NCI-H2171 treated with DMSO at 0.1 percent for 48 hours (cell line): ENCODE measurements at regions not wholly inside any gene's neighbourhood (a gene's known extent, or its start where the extent isn't known, plus 50 kb on each side); places are given as distances from the start of the nearest gene placed in this dataset.

Experiments used
- DNase-seq: peaks from one replicate; lab custom pipeline; 2025; lab: John Stamatoyannopoulos, UW

- no peak for DNase-seq
Measured at GRCh38 chr9:110143485-110143884, 64.5 kb downstream of the C9orf152 start.

GRCh38 chr9:110143950-110144545 is 63.9 kb downstream of the C9orf152 start:
- no peak for DNase-seq

GRCh38 chr9:110146373-110146772 is 61.6 kb downstream of the C9orf152 start:
- no peak for DNase-seq

GRCh38 chr9:110148384-110148783 is 59.6 kb downstream of the C9orf152 start:
- no peak for DNase-seq

- DNase-seq: no peak
Measured at GRCh38 chr9:110148891-110149290, 59.1 kb downstream of the C9orf152 start.
